ENCODE measurements at regions not wholly inside any gene's neighbourhood (a gene's known extent, or its start where the extent isn't known, plus 50 kb on each side); places are given as distances from the start of the nearest gene placed in this dataset.

DNA sequence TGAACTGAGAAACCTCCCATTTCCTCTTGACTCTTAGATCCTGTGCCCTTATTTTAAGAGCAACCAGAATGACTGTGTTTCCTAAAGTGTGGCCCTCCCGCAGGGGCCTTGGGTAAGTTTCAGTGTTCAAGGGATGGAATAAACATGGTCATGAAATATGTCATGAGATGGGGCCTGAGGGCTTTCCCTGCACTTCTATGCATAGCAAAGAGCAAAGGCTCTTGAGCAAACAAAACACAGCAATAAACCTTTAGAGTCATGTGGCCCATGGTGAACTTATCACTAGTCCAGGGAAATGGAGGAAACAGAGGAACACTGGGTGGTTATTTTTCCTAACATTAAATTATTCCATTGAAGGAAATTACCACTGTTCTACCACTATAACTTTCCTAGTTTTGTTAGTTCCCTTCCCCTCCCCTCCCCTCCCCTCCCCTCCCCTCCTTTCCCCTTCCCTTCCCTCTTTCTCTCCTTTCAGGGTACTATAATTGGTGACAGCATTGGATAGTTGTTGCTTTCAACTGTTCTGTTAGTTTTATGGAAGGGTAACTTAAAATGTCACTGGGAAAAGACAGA lies 72.4 kb downstream of the CTSL start:
- H3K27me3 ChIP-seq (ENCODE audit: control insufficient read depth, insufficient read depth, low read length, poor library complexity, severe bottlenecking): no peaks in the 10 kb centered on the region
- DNase-seq: no peak
- 88 to 100% methylated on average over 1 of the region's 1 CpG for WGBS, 2 experiments (ENCODE audit: insufficient coverage in 1 of 2, insufficient read length in 1 of 2)
- H3K36me3 ChIP-seq (ENCODE audit: control insufficient read depth, insufficient read depth, low read length): no peaks in the 10 kb centered on the region
- H3K4me3 Mint-ChIP-seq: no peak overlapping the region
- H3K27me3 Mint-ChIP-seq (ENCODE audit: insufficient read depth): peaks cover 11% of the 10 kb centered on the region
- no peaks in the 10 kb centered on the region for H3K9me3 Mint-ChIP-seq
- no peak overlapping the region for H3K9ac ChIP-seq (ENCODE audit: extremely low read depth, low read length, poor library complexity, severe bottlenecking)
- no peaks in the 10 kb centered on the region for H3K36me3 Mint-ChIP-seq (ENCODE audit: low read depth)
- peaks cover 6% of the 10 kb centered on the region for H3K4me1 ChIP-seq (ENCODE audit: control insufficient read depth, insufficient read depth, low read length)
- H3K27ac ChIP-seq (ENCODE audit: low read depth, low read length): no peak overlapping the region
- TF ChIP-seq, protein P1, sequence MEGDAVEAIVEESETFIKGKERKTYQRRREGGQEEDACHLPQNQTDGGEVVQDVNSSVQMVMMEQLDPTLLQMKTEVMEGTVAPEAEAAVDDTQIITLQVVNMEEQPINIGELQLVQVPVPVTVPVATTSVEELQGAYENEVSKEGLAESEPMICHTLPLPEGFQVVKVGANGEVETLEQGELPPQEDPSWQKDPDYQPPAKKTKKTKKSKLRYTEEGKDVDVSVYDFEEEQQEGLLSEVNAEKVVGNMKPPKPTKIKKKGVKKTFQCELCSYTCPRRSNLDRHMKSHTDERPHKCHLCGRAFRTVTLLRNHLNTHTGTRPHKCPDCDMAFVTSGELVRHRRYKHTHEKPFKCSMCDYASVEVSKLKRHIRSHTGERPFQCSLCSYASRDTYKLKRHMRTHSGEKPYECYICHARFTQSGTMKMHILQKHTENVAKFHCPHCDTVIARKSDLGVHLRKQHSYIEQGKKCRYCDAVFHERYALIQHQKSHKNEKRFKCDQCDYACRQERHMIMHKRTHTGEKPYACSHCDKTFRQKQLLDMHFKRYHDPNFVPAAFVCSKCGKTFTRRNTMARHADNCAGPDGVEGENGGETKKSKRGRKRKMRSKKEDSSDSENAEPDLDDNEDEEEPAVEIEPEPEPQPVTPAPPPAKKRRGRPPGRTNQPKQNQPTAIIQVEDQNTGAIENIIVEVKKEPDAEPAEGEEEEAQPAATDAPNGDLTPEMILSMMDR (conservative IDR thresholded peaks at IDR 0.05): no peak
- no peaks in the 10 kb centered on the region for H3K9me3 ChIP-seq (ENCODE audit: control insufficient read depth, low read length)
- no peak overlapping the region for H3K27ac Mint-ChIP-seq
- peaks cover 38% of the 10 kb centered on the region for H3K4me1 Mint-ChIP-seq
- H3K4me3 ChIP-seq (ENCODE audit: low read length): no peak overlapping the region

DNA sequence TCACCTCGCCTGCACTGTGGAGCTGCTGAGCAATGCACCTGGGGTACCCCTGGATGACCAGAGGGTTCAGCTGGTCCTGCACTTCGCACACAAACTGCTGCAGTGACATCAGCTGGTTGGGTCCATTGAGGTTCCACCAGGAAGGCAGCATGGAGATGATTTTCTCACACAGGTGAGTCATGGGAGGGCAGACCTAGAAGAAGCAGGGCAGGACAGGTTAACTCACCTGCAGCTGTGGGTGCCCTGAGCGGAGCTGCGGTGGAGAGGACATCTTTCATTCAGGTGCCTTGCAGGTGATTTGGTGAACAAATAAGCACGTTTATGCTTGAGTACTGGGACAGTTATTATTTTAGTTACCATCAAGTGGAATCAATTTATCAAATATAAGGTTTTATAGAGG lies 73.6 kb downstream of the CTSL start:
- TF ChIP-seq, protein P1 (conservative IDR thresholded peaks at IDR 0.05): no peak
- Mint-ChIP-seq H3K9me3 (no peaks in the 10 kb centered on the region), H3K36me3 (ENCODE audit: low read depth) (no peaks in the 10 kb centered on the region), H3K27me3 (ENCODE audit: insufficient read depth) (peaks cover 11% of the 10 kb centered on the region), H3K4me3 (no peak overlapping the region), H3K27ac (no peak overlapping the region), H3K4me1 (peaks cover 35% of the 10 kb centered on the region)
- no peak for DNase-seq
- no peaks in the 10 kb centered on the region for H3K36me3 ChIP-seq (ENCODE audit: control insufficient read depth, insufficient read depth, low read length)
- H3K9me3 ChIP-seq (ENCODE audit: control insufficient read depth, low read length): no peaks in the 10 kb centered on the region
- 94 to 100% methylated on average over 1 to 5 of the region's 5 CpGs for WGBS, 2 experiments (ENCODE audit: insufficient coverage in 1 of 2, insufficient read length in 1 of 2)
- no peak overlapping the region for H3K9ac ChIP-seq (ENCODE audit: extremely low read depth, low read length, poor library complexity, severe bottlenecking)
- no peak overlapping the region for H3K4me3 ChIP-seq (ENCODE audit: low read length)
- H3K27ac ChIP-seq (ENCODE audit: low read depth, low read length): no peak overlapping the region
- H3K4me1 ChIP-seq (ENCODE audit: control insufficient read depth, insufficient read depth, low read length): peaks cover 6% of the 10 kb centered on the region
- H3K27me3 ChIP-seq (ENCODE audit: control insufficient read depth, insufficient read depth, low read length, poor library complexity, severe bottlenecking): no peaks in the 10 kb centered on the region

DNA sequence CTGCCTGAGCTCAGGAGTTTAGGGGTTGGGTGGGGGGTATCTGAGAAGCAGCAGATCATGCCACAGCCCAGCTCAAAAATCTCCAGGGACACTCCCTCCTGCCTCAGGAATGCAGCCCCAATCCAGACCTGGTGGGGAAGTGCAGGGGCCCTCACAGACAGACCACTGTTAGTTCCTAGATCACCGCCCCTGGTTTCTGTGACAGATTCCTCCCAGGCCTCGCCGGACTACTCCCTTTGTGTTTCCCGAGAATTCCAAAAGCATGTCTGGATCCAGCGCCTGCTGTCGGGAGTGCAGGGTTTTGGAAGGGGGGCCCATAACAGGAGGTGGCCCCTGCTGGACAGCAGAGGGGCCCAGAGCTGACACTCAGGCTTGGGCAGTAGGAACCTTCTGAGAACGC lies 74.5 kb downstream of the CTSL start:
- Mint-ChIP-seq H3K4me3 (no peak overlapping the region), H3K36me3 (ENCODE audit: low read depth) (no peaks in the 10 kb centered on the region), H3K9me3 (no peaks in the 10 kb centered on the region), H3K27ac (no peak overlapping the region), H3K4me1 (peaks cover 26% of the 10 kb centered on the region), H3K27me3 (ENCODE audit: insufficient read depth) (peaks cover 12% of the 10 kb centered on the region)
- Histone ChIP-seq H3K9ac (ENCODE audit: extremely low read depth, low read length, poor library complexity, severe bottlenecking) (no peak overlapping the region), H3K27ac (ENCODE audit: low read depth, low read length) (no peak overlapping the region), H3K36me3 (ENCODE audit: control insufficient read depth, insufficient read depth, low read length) (no peaks in the 10 kb centered on the region), H3K27me3 (ENCODE audit: control insufficient read depth, insufficient read depth, low read length, poor library complexity, severe bottlenecking) (no peaks in the 10 kb centered on the region), H3K4me1 (ENCODE audit: control insufficient read depth, insufficient read depth, low read length) (peaks cover 6% of the 10 kb centered on the region), H3K9me3 (ENCODE audit: control insufficient read depth, low read length) (no peaks in the 10 kb centered on the region), H3K4me3 (ENCODE audit: low read length) (no peak overlapping the region)
- TF ChIP-seq, protein P1 (conservative IDR thresholded peaks at IDR 0.05): no peak
- DNase-seq: no peak
- 66 to 83% methylated on average over 4 to 7 of the region's 7 CpGs for WGBS, 2 experiments (ENCODE audit: insufficient coverage in 1 of 2, insufficient read length in 1 of 2)
